ENCODE measurements at regions not wholly inside any gene's neighbourhood (a gene's known extent, or its start where the extent isn't known, plus 50 kb on each side); places are given as distances from the start of the nearest gene placed in this dataset.

GRCh38 chr2:15799432-15799827 lies 140.9 kb upstream of the MYCN start:
- H3K27ac ChIP-seq: no peak overlapping the region
- intact Hi-C loops (cut with DNase I; ENCODE audit: low total_unique reads): no loop called here
- H3K4me1 ChIP-seq: no peaks in the 10 kb centered on the region

DNA sequence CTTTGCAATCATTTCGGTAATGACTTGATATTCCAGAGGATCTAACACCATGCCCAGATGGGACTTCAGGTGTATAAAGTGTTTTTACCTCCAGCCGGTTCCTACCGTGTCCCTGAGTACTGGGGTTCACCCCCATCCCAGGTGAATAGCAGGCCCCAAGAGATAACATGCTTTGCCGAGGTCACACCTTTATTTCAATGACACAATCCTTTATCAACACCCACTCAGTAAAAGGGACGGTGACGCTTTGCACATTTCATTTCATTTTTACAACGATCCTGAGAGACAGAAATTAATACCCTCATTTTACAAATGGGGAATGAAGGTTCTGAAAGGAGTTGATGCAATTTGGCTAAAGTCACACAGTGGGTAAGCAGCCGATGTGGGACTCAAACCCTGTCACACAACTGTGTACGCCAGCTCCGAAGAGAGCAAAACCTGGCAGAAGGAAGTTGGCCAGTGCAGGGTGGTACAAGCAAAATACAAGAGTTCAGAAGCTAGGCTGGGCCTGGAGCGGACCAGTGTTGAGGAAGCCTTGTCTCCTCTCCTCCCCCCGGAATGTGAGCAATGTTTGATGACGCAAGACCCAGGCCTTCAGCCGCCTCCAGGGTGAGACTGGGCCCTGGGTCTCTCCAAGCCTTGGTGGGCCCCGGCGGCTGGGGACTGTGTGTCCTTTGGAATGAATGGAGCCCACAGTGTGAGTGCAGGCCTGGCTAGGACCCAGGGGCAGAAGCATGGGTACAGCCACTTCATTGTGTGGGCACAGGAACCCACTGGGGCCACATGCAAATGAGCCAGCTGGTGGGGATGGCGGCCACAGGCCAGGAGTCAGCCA lies 139.6 kb upstream of the MYCN start:
- no peak overlapping the region for H3K27ac ChIP-seq
- H3K9me3 ChIP-seq: no peaks in the 10 kb centered on the region
- H3K4me1 ChIP-seq: no peaks in the 10 kb centered on the region
- H3K36me3 ChIP-seq: no peaks in the 10 kb centered on the region
- no peaks in the 10 kb centered on the region for H3K27me3 ChIP-seq
- H3K4me3 ChIP-seq: no peak overlapping the region
- TF ChIP-seq POLR2AphosphoS5 (IDR thresholded peaks at IDR 0.05) (no peak), POLR2A (IDR thresholded peaks at IDR 0.05) (no peak)
- TF ChIP-seq, protein P1, sequence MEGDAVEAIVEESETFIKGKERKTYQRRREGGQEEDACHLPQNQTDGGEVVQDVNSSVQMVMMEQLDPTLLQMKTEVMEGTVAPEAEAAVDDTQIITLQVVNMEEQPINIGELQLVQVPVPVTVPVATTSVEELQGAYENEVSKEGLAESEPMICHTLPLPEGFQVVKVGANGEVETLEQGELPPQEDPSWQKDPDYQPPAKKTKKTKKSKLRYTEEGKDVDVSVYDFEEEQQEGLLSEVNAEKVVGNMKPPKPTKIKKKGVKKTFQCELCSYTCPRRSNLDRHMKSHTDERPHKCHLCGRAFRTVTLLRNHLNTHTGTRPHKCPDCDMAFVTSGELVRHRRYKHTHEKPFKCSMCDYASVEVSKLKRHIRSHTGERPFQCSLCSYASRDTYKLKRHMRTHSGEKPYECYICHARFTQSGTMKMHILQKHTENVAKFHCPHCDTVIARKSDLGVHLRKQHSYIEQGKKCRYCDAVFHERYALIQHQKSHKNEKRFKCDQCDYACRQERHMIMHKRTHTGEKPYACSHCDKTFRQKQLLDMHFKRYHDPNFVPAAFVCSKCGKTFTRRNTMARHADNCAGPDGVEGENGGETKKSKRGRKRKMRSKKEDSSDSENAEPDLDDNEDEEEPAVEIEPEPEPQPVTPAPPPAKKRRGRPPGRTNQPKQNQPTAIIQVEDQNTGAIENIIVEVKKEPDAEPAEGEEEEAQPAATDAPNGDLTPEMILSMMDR (IDR thresholded peaks at IDR 0.05): no peak
- DNase-seq (ENCODE audit: low spot score in 2 of 2): peak in 1 of 2 donors; percentile 30
- intact Hi-C loops (cut with DNase I; ENCODE audit: low total_unique reads): no loop called here

More at GRCh38 chr2:15799432-15799827, 140.9 kb upstream of the MYCN start:
- Histone ChIP-seq H3K9me3 (no peaks in the 10 kb centered on the region), H3K36me3 (no peaks in the 10 kb centered on the region), H3K27me3 (peaks cover 0 to 5% of the 10 kb centered on the region in 2 donors), H3K4me3 (no peak overlapping the region)
- TF ChIP-seq, protein P1 (IDR thresholded peaks at IDR 0.05): no peak
- no peak for DNase-seq (ENCODE audit: low spot score in 2 of 2)

- no peak for DNase-seq (ENCODE audit: low spot score in 2 of 2)
- Histone ChIP-seq H3K27me3 (no peaks in the 10 kb centered on the region), H3K4me3 (no peak overlapping the region), H3K36me3 (no peaks in the 10 kb centered on the region), H3K9me3 (no peaks in the 10 kb centered on the region), H3K4me1 (no peaks in the 10 kb centered on the region), H3K27ac (no peak overlapping the region)
- TF ChIP-seq POLR2A (IDR thresholded peaks at IDR 0.05): no peak
- TF ChIP-seq, protein P1 (IDR thresholded peaks at IDR 0.05): no peak
- no peak for TF ChIP-seq POLR2AphosphoS5 (IDR thresholded peaks at IDR 0.05)
- intact Hi-C loops (cut with DNase I; ENCODE audit: low total_unique reads): no loop called here
These were observed 138.9 kb upstream of the MYCN start for GRCh38 chr2:15801439-15801838.

GRCh38 chr2:15801904-15802303 lies 138.4 kb upstream of the MYCN start:
- Histone ChIP-seq H3K36me3 (no peaks in the 10 kb centered on the region), H3K4me1 (no peaks in the 10 kb centered on the region), H3K27ac (no peak overlapping the region), H3K9me3 (no peaks in the 10 kb centered on the region), H3K27me3 (no peaks in the 10 kb centered on the region), H3K4me3 (no peak overlapping the region)
- TF ChIP-seq, protein P1 (IDR thresholded peaks at IDR 0.05): no peak
- TF ChIP-seq POLR2AphosphoS5 (IDR thresholded peaks at IDR 0.05) (no peak), POLR2A (IDR thresholded peaks at IDR 0.05) (no peak)
- DNase-seq (ENCODE audit: low spot score in 2 of 2): no peak
- intact Hi-C loops (cut with DNase I; ENCODE audit: low total_unique reads): no loop called here

DNA sequence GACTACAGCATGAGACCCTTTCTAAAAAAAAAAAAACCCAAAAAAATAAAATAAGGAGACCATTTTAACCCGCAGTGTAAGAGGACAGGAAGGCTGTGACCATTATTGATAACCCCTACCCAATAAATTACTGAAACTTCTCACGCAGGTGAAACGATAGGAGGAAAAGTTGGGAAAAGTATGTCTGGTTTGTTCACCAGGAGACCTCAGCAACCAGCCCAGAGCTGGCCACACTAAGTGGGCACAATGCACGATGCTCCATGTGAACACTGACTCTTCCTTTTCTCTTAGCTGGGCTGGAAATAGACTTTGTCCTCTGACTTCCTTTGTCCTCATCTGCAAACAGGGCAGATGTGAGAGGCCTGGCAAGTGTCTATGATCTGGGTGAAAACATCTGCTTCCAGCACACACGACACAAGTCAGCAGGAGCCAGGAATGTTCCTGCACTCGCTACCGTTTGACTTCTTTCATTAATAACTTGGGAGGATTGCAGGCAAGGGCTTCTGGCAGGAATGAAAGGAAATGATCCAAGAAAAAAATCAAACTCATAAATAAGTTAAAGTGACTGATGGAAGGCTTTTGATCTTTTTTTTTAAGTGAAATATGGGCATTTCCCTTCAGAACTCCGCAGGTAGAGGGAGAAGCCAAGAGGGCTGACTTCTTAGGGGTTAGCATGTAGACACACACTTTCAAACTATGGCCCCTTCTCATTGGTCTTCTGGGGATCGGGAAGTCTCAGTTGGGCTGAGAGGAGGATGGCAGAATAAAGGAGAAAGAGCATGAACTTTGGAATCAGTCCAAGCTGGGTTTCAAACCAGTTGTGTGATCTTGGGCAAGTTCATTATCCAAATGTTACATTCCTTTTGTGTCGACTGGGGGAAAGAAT lies 137.4 kb upstream of the MYCN start:
- Histone ChIP-seq H3K27me3 (no peaks in the 10 kb centered on the region), H3K36me3 (no peaks in the 10 kb centered on the region), H3K9me3 (no peaks in the 10 kb centered on the region), H3K27ac (no peak overlapping the region), H3K4me3 (no peak overlapping the region), H3K4me1 (no peaks in the 10 kb centered on the region)
- no peak for TF ChIP-seq POLR2AphosphoS5 (IDR thresholded peaks at IDR 0.05)
- no peak for TF ChIP-seq POLR2A (IDR thresholded peaks at IDR 0.05)
- TF ChIP-seq, protein P1 (IDR thresholded peaks at IDR 0.05): no peak
- intact Hi-C loops (cut with DNase I; ENCODE audit: low total_unique reads): no loop called here
- no peak for DNase-seq (ENCODE audit: low spot score in 2 of 2)
